ENCODE measurements at regions not wholly inside any gene's neighbourhood (a gene's known extent, or its start where the extent isn't known, plus 50 kb on each side); places are given as distances from the start of the nearest gene placed in this dataset.
"Not testable (repeated sequence)": the region's sequence is repeated elsewhere in the genome, so short reads cannot be mapped to it uniquely, and the experiment has no call there.

- no peak for DNase-seq (ENCODE audit: insufficient read length, low spot score)
- FAIRE-seq, result no peak
Observed at GRCh38 chr13:79936368-79937136, 404.4 kb downstream of the SPRY2 start.

- no peak for FAIRE-seq
- no peak for DNase-seq (ENCODE audit: insufficient read length, low spot score)
Observed at GRCh38 chr13:79935121-79935520, 405.8 kb downstream of the SPRY2 start.

GRCh38 chr13:79933389-79933788 is 407.5 kb downstream of the SPRY2 start:
- DNase-seq (ENCODE audit: insufficient read length, low spot score) (no peak), FAIRE-seq (no peak)

GRCh38 chr13:79932556-79932955 is 408.4 kb downstream of the SPRY2 start:
- no peak for DNase-seq (ENCODE audit: insufficient read length, low spot score)

GRCh38 chr13:79923973-79924556 is 416.9 kb downstream of the SPRY2 start:
- FAIRE-seq; DNase-seq (ENCODE audit: insufficient read length, low spot score): not testable (repeated sequence)

More at GRCh38 chr13:79932556-79932955, 408.4 kb downstream of the SPRY2 start:
- no peak for FAIRE-seq

- no peak for FAIRE-seq
- DNase-seq (ENCODE audit: insufficient read length, low spot score), result no peak
Observed at GRCh38 chr13:79919091-79919490, 421.8 kb downstream of the SPRY2 start.

- FAIRE-seq, result no peak
- no peak for DNase-seq (ENCODE audit: insufficient read length, low spot score)
Observed at GRCh38 chr13:79918620-79919019, 422.3 kb downstream of the SPRY2 start.

- FAIRE-seq (no peak), DNase-seq (ENCODE audit: insufficient read length, low spot score) (no peak)
Observed at GRCh38 chr13:79917628-79918027, 423.3 kb downstream of the SPRY2 start.

- FAIRE-seq (no peak), DNase-seq (ENCODE audit: insufficient read length, low spot score) (no peak)
Observed at GRCh38 chr13:79915114-79915811, 425.7 kb downstream of the SPRY2 start.

- FAIRE-seq (no peak), DNase-seq (ENCODE audit: insufficient read length, low spot score) (no peak)
Observed at GRCh38 chr13:79913141-79913827, 427.6 kb downstream of the SPRY2 start.

- no peak for DNase-seq (ENCODE audit: insufficient read length, low spot score)
- no peak for FAIRE-seq
Observed at GRCh38 chr13:79912403-79912802, 428.5 kb downstream of the SPRY2 start.

GRCh38 chr13:79910875-79911540 is 429.9 kb downstream of the SPRY2 start:
- FAIRE-seq (no peak), DNase-seq (ENCODE audit: insufficient read length, low spot score) (no peak)

- no peak for FAIRE-seq
- DNase-seq (ENCODE audit: insufficient read length, low spot score), result no peak
Observed at GRCh38 chr13:79909644-79910043, 428.7 kb downstream of the NDFIP2 start.

- FAIRE-seq (no peak), DNase-seq (ENCODE audit: insufficient read length, low spot score) (no peak)
Observed at GRCh38 chr13:79908381-79908780, 427.4 kb downstream of the NDFIP2 start.

- FAIRE-seq, result no peak
- DNase-seq (ENCODE audit: insufficient read length, low spot score), result no peak
Observed at GRCh38 chr13:79907527-79907926, 426.6 kb downstream of the NDFIP2 start.

GRCh38 chr13:79906345-79906744 is 425.4 kb downstream of the NDFIP2 start:
- no peak for FAIRE-seq

GRCh38 chr13:79905018-79905417 is 424.1 kb downstream of the NDFIP2 start:
- no peak for DNase-seq (ENCODE audit: insufficient read length, low spot score)
- FAIRE-seq, result no peak

More at GRCh38 chr13:79906345-79906744, 425.4 kb downstream of the NDFIP2 start:
- no peak for DNase-seq (ENCODE audit: insufficient read length, low spot score)

GRCh38 chr13:79904581-79904980 is 423.6 kb downstream of the NDFIP2 start:
- no peak for DNase-seq (ENCODE audit: insufficient read length, low spot score)
- no peak for FAIRE-seq

- no peak for FAIRE-seq
- no peak for DNase-seq (ENCODE audit: insufficient read length, low spot score)
Observed at GRCh38 chr13:79901336-79901735, 420.4 kb downstream of the NDFIP2 start.

- DNase-seq (ENCODE audit: insufficient read length, low spot score), result no peak
- no peak for FAIRE-seq
Observed at GRCh38 chr13:79900356-79900755, 419.4 kb downstream of the NDFIP2 start.

GRCh38 chr13:79898996-79899395 is 418.0 kb downstream of the NDFIP2 start:
- no peak for DNase-seq (ENCODE audit: insufficient read length, low spot score)
- no peak for FAIRE-seq
